MG63 (cell line): ENCODE measurements at regions not wholly inside any gene's neighbourhood (a gene's known extent, or its start where the extent isn't known, plus 50 kb on each side); places are given as distances from the start of the nearest gene placed in this dataset.

Experiments
- DNase-seq: peaks from one replicate; pipeline ENCODE4 v3.0.0-alpha.2; 2020
- H3K27me3 ChIP-seq: fragments of 250-450 bp; sonication (Bioruptor Pico); 2 replicates; pipeline ENCODE4 v1.5.1; 2020; ENCODE audit warnings: mild to moderate bottlenecking, moderate library complexity
- H3K36me3 ChIP-seq: fragments of 250-450 bp; sonication (Bioruptor Pico); 2 replicates; pipeline ENCODE4 v1.5.1; 2020; ENCODE audit warnings: mild to moderate bottlenecking, moderate library complexity
- H3K4me3 ChIP-seq: fragments of 250-450 bp; sonication (Bioruptor Pico); 2 replicates; pipeline ENCODE4 v1.5.1; 2020; ENCODE audit warnings: mild to moderate bottlenecking, moderate library complexity
- H3K9me3 ChIP-seq: fragments of 250-450 bp; sonication (Bioruptor Pico); 2 replicates; pipeline ENCODE4 v1.5.1; 2020; ENCODE audit warnings: mild to moderate bottlenecking, moderate library complexity

DNA sequence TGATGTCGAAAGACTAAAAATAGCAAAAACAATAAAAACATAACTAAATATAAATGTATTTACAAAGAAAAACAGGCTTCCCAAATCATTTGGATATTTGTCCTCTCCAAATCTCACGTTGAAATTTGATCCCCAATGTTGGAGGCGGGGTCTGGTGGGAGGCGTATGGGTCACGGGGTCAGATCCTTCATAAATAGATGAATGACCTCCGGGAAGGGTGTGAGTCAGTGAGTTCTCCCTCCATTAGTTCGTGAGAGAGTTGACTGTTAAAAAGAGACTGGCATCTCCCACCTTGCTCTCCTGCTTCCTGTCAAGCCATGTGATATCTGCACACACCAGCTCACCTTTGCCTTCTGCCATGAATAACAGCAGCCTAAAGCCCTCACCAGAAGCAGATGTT lies 703.0 kb downstream of the TMEM182 start:
- Histone ChIP-seq H3K27me3 (no peaks in the 10 kb centered on the region), H3K9me3 (no peaks in the 10 kb centered on the region), H3K4me3 (no peak overlapping the region), H3K36me3 (no peaks in the 10 kb centered on the region)
- DNase-seq: no peak

DNA sequence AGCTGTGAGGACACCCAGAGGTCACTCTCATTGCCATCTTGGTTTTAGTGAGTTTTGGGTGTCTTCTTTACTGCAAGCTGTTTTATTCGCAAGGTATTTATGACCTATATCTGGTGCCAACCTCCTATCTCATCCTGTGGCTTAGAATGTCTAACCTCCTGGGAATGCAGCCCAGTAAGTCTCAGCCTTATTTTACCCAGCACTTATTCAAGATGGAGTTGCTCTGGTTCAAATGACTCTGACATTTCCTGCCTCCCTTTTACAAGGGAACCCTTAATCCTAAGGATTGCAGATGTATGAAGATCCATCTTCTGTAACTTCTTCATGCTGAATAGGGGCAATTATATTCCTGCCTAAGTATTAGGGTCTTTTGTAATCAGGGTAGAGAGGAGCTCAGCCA lies 708.0 kb downstream of the TMEM182 start:
- H3K9me3 ChIP-seq: no peaks in the 10 kb centered on the region
- no peak for DNase-seq
- no peaks in the 10 kb centered on the region for H3K27me3 ChIP-seq
- H3K4me3 ChIP-seq: no peak overlapping the region
- H3K36me3 ChIP-seq: no peaks in the 10 kb centered on the region

DNA sequence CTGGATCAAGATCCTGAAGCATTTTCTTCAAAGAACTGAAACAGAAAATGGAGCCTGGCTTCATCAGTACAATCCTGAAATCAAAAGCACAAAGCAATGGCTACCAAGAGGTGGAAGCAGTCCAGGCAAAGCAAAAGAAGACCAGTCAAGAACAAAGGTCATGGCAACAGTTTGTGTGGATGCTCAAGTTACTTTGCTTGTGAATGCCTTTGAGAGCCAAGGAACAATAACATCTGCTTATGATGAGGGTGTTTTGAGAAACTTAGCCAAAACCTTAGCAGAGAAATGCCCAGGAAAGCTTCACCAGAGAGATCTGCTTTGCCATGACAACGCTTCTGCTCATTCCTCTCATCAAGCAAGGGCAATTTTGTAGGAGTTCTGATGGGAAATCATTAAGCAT lies 723.1 kb downstream of the TMEM182 start:
- no peaks in the 10 kb centered on the region for H3K9me3 ChIP-seq
- DNase-seq: no peak
- H3K36me3 ChIP-seq: no peaks in the 10 kb centered on the region
- no peak overlapping the region for H3K4me3 ChIP-seq
- H3K27me3 ChIP-seq: no peaks in the 10 kb centered on the region

- Histone ChIP-seq H3K27me3 (no peaks in the 10 kb centered on the region), H3K9me3 (no peaks in the 10 kb centered on the region), H3K36me3 (no peaks in the 10 kb centered on the region), H3K4me3 (no peak overlapping the region)
- DNase-seq: no peak
These were observed 735.0 kb downstream of the TMEM182 start for GRCh38 chr2:103496850-103497249.

DNA sequence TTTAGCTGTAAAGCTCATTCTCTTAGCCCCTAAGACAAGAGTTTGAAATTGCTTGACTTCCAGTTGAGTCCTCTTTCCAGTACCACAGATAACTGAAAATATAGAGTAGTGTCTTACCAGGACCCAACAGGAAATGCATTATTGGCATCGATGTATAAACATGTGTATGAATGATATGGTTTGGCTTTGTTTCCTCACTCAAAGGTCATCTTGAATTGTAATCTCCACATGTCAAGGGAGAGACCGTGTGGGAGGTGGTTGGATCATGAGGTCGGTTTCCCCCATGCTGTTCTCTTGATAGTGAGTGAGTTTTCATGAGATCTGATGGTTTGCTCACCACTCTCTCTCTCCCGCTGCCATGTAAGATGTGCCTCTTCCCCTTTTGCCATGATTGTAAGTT lies 745.0 kb downstream of the TMEM182 start:
- H3K27me3 ChIP-seq: no peaks in the 10 kb centered on the region
- DNase-seq: no peak
- H3K4me3 ChIP-seq: no peak overlapping the region
- no peaks in the 10 kb centered on the region for H3K36me3 ChIP-seq
- H3K9me3 ChIP-seq: no peaks in the 10 kb centered on the region

DNA sequence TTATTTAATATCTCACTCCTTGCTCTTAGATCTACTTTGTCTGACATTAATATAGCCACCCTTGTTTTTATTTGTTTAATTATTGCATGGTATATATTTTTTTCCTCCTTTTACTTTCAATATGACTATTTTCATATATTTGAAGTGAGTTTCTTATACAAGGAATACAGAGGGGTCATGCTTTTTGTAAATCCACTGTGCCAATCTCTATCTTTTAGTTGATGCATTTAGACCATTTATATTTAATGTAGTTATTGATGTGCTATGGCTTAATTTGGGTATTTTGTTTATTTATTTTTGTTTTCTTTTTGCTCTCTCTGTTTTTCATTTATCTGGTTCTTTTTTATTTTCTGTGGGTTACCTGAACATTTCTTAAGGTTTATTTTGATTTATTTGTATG lies 750.6 kb downstream of the TMEM182 start:
- Histone ChIP-seq H3K27me3 (no peaks in the 10 kb centered on the region), H3K9me3 (no peaks in the 10 kb centered on the region), H3K4me3 (no peak overlapping the region), H3K36me3 (no peaks in the 10 kb centered on the region)
- no peak for DNase-seq

DNA sequence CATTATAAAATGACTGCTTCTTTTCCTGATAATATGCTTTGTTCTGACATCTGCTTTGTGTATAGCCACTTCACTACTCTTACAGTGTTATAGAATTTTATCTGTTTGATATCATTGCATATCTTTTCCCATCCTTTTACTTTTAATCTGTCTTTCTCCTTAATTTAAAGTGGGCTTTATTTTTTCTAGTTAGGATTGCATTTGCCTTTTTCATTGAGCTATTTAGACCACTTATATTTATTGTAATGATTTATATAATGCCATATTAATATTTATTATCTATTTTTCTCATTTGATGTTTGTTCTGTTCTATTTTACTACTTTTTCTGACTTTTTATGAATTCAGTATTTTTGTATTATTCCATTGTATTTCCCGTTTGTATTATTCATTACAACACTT lies 758.7 kb downstream of the TMEM182 start:
- no peaks in the 10 kb centered on the region for H3K36me3 ChIP-seq
- H3K27me3 ChIP-seq: no peaks in the 10 kb centered on the region
- no peak for DNase-seq
- no peak overlapping the region for H3K4me3 ChIP-seq
- H3K9me3 ChIP-seq: no peaks in the 10 kb centered on the region

- no peak overlapping the region for H3K4me3 ChIP-seq
- no peak for DNase-seq
- no peaks in the 10 kb centered on the region for H3K9me3 ChIP-seq
- no peaks in the 10 kb centered on the region for H3K27me3 ChIP-seq
- no peaks in the 10 kb centered on the region for H3K36me3 ChIP-seq
These were observed 763.9 kb downstream of the TMEM182 start for GRCh38 chr2:103525756-103526155.

- H3K4me3 ChIP-seq: no peak overlapping the region
- H3K36me3 ChIP-seq: no peaks in the 10 kb centered on the region
- H3K27me3 ChIP-seq: no peaks in the 10 kb centered on the region
- no peak for DNase-seq
- H3K9me3 ChIP-seq: no peaks in the 10 kb centered on the region
These were observed 764.9 kb downstream of the TMEM182 start for GRCh38 chr2:103526757-103527156.

- Histone ChIP-seq H3K9me3 (no peaks in the 10 kb centered on the region), H3K4me3 (no peak overlapping the region), H3K27me3 (no peaks in the 10 kb centered on the region), H3K36me3 (no peaks in the 10 kb centered on the region)
- DNase-seq: no peak
These were observed 765.4 kb downstream of the TMEM182 start for GRCh38 chr2:103527278-103527677.

- Histone ChIP-seq H3K36me3 (no peaks in the 10 kb centered on the region), H3K27me3 (no peaks in the 10 kb centered on the region), H3K4me3 (no peak overlapping the region), H3K9me3 (no peaks in the 10 kb centered on the region)
- DNase-seq: no peak
These were observed 768.1 kb downstream of the TMEM182 start for GRCh38 chr2:103529798-103530502.

GRCh38 chr2:103552775-103553174 lies 790.9 kb downstream of the TMEM182 start:
- no peaks in the 10 kb centered on the region for H3K9me3 ChIP-seq
- DNase-seq: no peak
- no peak overlapping the region for H3K4me3 ChIP-seq
- H3K36me3 ChIP-seq: no peaks in the 10 kb centered on the region
- no peaks in the 10 kb centered on the region for H3K27me3 ChIP-seq

GRCh38 chr2:103594823-103595222 lies 833.0 kb downstream of the TMEM182 start:
- Histone ChIP-seq H3K27me3 (no peaks in the 10 kb centered on the region), H3K9me3 (no peaks in the 10 kb centered on the region), H3K36me3 (no peaks in the 10 kb centered on the region), H3K4me3 (no peak overlapping the region)
- no peak for DNase-seq

DNA sequence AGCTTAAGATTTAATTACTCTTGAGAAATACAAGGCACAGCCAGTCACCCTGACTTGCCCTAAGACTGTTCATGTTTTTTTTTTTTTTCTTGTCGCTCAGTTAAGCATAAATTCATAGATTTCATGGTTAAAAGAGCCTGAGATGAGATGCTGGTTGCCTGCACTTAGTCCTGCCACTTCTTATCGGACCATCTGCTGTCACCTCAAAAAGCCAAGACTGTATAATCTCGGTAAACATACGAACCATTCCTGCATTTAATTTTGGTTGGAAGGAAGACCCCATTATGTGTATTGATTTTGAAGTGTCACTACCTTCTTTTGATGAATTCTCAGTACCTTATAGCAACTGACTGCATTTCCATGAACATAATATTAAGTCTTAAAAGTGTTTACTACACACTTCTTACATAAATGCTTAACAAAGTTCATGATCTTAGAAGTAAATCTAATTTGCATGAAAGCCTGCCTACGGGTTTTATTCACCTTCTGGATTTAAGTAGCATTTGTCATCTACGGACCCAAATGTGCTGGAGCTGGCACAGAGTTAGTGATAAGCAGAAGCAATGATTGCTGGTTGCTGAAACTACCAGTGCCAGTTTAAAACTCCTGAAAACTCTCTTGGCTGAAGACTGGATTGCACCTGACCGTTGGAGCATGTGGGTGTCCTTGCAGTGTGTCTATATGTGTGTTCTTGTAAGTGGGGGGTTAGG lies 843.4 kb downstream of the TMEM182 start:
- DNase-seq: no peak
- Histone ChIP-seq H3K4me3 (no peak overlapping the region), H3K27me3 (no peaks in the 10 kb centered on the region), H3K9me3 (no peaks in the 10 kb centered on the region), H3K36me3 (no peaks in the 10 kb centered on the region)

DNA sequence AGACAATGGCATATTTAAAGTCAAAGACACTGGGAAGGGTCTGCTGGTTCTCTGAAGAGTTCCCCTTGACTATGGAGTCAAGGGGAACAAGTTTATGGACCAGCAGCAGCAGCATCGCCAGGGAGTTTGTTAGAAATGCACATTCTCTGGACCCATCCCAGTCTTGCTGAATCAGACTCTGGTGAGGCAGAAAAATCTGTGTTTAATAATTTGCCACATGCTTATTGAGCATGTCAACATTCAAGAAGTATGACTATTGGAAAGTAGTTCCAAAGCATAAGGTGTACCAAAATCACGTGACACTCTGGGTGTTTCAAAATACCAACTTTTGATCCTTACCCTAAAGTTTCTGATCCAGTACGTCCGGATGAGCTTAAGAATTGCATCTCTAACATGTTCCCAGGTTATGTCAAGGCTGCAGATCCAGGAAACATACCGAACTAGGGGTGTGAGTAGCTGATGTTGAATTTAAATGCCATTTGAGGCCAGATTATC lies 853.8 kb downstream of the TMEM182 start:
- no peaks in the 10 kb centered on the region for H3K36me3 ChIP-seq
- H3K27me3 ChIP-seq: no peaks in the 10 kb centered on the region
- no peak overlapping the region for H3K4me3 ChIP-seq
- DNase-seq: no peak
- H3K9me3 ChIP-seq: no peaks in the 10 kb centered on the region

DNA sequence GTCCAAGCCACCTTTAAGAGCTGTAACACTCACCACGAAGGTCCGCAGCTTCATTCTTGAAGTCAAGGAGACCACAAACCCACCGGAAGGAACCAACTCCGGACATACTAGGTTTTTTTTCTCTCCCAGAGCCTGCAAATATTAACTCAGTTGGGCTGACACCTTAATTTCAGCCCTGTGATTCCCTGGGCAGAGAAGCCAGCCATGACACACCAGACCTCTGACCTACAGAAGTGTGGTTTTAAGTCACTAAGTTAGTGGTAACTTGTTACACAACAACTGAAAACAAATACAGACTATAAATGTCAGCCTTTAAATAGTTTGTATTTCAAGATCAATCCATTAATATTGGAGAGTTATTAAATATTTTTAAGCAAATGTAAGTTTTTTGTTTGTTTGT lies 855.1 kb downstream of the TMEM182 start:
- no peak for DNase-seq
- H3K9me3 ChIP-seq: no peaks in the 10 kb centered on the region
- H3K4me3 ChIP-seq: no peak overlapping the region
- H3K36me3 ChIP-seq: no peaks in the 10 kb centered on the region
- no peaks in the 10 kb centered on the region for H3K27me3 ChIP-seq

- Histone ChIP-seq H3K9me3 (no peaks in the 10 kb centered on the region), H3K27me3 (no peaks in the 10 kb centered on the region), H3K36me3 (no peaks in the 10 kb centered on the region), H3K4me3 (no peak overlapping the region)
- no peak for DNase-seq
These were observed 856.3 kb downstream of the TMEM182 start for GRCh38 chr2:103618112-103618511.

DNA sequence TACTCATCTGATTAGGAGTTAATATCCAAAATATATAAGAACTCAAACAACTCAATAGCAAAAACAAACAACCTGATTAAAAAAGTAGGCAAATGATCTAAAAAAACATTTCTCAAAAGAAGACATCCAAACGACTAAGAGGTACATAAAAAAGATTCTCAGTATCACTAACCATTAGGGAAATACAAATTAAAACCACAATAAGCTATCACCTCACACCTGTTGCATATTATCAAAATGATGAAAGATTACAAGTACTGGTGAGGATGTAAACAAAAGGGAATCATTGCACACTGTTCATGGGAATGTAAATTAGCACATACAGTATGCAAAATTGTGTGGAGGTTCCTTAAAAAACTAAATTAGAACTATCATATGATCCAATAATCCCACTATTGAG lies 865.5 kb downstream of the TMEM182 start:
- no peaks in the 10 kb centered on the region for H3K9me3 ChIP-seq
- no peak for DNase-seq
- no peaks in the 10 kb centered on the region for H3K36me3 ChIP-seq
- no peak overlapping the region for H3K4me3 ChIP-seq
- H3K27me3 ChIP-seq: no peaks in the 10 kb centered on the region
